Forelimb muscle (tissue), 1 donor: ENCODE measurements at regions not wholly inside any gene's neighbourhood (a gene's known extent, or its start where the extent isn't known, plus 50 kb on each side); places are given as distances from the start of the nearest gene placed in this dataset.
"Not testable (repeated sequence)": the region's sequence is repeated elsewhere in the genome, so short reads cannot be mapped to it uniquely, and the experiment has no call there.

ENCODE experiments used
- DNase-seq: peaks from one replicate; pipeline ENCODE4 v3.0.0-alpha.2; 2013; ENCODE audit warnings: low read depth

GRCh38 chr3:106816838-106817237, 560.4 kb upstream of the CCDC54 start:
- DNase-seq, result no peak

- DNase-seq, result no peak
These were observed 559.5 kb upstream of the CCDC54 start for GRCh38 chr3:106817706-106818105.

GRCh38 chr3:106819440-106819839, 557.8 kb upstream of the CCDC54 start:
- no peak for DNase-seq

GRCh38 chr3:106820726-106821362, 556.4 kb upstream of the CCDC54 start:
- DNase-seq, result no peak

- DNase-seq, result no peak
These were observed 555.4 kb upstream of the CCDC54 start for GRCh38 chr3:106821801-106822200.

GRCh38 chr3:106822204-106822603, 555.0 kb upstream of the CCDC54 start:
- DNase-seq, result no peak

GRCh38 chr3:106823701-106824100, 553.5 kb upstream of the CCDC54 start:
- DNase-seq, result no peak

- DNase-seq, result no peak
These were observed 552.4 kb upstream of the CCDC54 start for GRCh38 chr3:106824856-106825255.

GRCh38 chr3:106825962-106826605, 551.2 kb upstream of the CCDC54 start:
- no peak for DNase-seq

- DNase-seq, result no peak
These were observed 550.4 kb upstream of the CCDC54 start for GRCh38 chr3:106826791-106827311.

GRCh38 chr3:106827515-106828213, 549.6 kb upstream of the CCDC54 start:
- DNase-seq, result no peak

GRCh38 chr3:106829206-106829605, 548.0 kb upstream of the CCDC54 start:
- DNase-seq, result no peak

GRCh38 chr3:106830334-106830733, 546.9 kb upstream of the CCDC54 start:
- DNase-seq, result no peak

- no peak for DNase-seq
These were observed 540.3 kb upstream of the CCDC54 start for GRCh38 chr3:106836906-106837305.

GRCh38 chr3:106837616-106838015, 539.6 kb upstream of the CCDC54 start:
- DNase-seq, result no peak

GRCh38 chr3:106839576-106840280, 537.5 kb upstream of the CCDC54 start:
- no peak for DNase-seq

- DNase-seq, result no peak
These were observed 536.9 kb upstream of the CCDC54 start for GRCh38 chr3:106840319-106840718.

- DNase-seq, result no peak
These were observed 535.1 kb upstream of the CCDC54 start for GRCh38 chr3:106842151-106842550.

- no peak for DNase-seq
These were observed 532.6 kb upstream of the CCDC54 start for GRCh38 chr3:106844638-106845037.

- DNase-seq, result no peak
These were observed 529.1 kb upstream of the CCDC54 start for GRCh38 chr3:106848099-106848498.

- no peak for DNase-seq
These were observed 526.8 kb upstream of the CCDC54 start for GRCh38 chr3:106850437-106850836.

- not testable (repeated sequence) for DNase-seq
These were observed 518.9 kb upstream of the CCDC54 start for GRCh38 chr3:106858321-106858720.
